ENCODE measurements at regions not wholly inside any gene's neighbourhood (a gene's known extent, or its start where the extent isn't known, plus 50 kb on each side); places are given as distances from the start of the nearest gene placed in this dataset.

DNA sequence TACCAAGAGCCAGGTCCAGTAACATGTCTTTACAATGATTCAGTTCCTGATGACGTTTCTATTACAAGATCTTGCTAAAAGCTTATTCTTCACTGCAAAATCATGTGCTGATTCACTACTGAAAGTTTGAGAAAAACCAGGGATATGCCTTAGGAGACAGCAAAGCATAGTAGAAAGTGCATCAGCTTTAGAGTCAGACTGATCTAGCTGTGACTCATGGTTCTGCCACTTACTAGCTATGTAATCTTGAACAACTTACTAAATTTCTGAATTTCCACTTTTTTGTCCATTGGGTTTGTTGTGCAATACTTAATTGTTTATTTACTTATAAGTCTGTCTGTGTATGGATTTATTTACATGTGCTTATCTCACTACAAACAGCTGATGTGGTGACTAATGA lies 198.5 kb upstream of the RSPO3 start:
- POLR2A ChIA-PET: no interaction called here
- no peaks in the 10 kb centered on the region for H3K4me1 Mint-ChIP-seq (ENCODE audit: low read depth)
- intact Hi-C loops (cut with micrococcal nuclease): no loop called here
- CTCF ChIA-PET: no interaction called here
- no peak for DNase-seq
- H3K9me3 Mint-ChIP-seq: no peaks in the 10 kb centered on the region
- H3K27me3 Mint-ChIP-seq: no peaks in the 10 kb centered on the region
- no peaks in the 10 kb centered on the region for H3K36me3 Mint-ChIP-seq
- H3K4me3 Mint-ChIP-seq: no peak overlapping the region
- no peak overlapping the region for H3K27ac Mint-ChIP-seq

DNA sequence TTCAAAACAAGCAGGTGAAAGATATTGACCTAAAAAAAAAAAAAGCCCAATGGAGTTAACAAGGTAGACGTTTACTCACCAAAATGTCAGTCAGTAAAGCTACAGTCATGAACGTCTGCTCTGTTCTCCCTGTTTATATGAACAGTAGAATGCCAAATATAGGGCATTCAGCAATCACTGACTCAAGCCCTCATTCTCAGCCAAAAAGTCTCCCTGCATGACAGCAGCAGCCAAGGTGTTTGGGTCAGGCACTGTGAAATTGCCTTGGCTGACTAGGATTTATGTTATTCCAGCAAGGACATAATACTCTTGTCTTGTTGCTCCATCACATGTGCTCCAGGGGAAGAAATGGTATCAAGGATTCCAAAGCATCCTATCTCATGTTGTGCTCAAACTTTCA lies 194.7 kb upstream of the RSPO3 start:
- Mint-ChIP-seq H3K27me3 (no peaks in the 10 kb centered on the region), H3K4me1 (ENCODE audit: low read depth) (no peaks in the 10 kb centered on the region), H3K9me3 (no peaks in the 10 kb centered on the region), H3K36me3 (no peaks in the 10 kb centered on the region), H3K4me3 (no peak overlapping the region), H3K27ac (no peak overlapping the region)
- CTCF ChIA-PET: no interaction called here
- DNase-seq: no peak
- intact Hi-C loops (cut with micrococcal nuclease): no loop called here
- POLR2A ChIA-PET: no interaction called here

DNA sequence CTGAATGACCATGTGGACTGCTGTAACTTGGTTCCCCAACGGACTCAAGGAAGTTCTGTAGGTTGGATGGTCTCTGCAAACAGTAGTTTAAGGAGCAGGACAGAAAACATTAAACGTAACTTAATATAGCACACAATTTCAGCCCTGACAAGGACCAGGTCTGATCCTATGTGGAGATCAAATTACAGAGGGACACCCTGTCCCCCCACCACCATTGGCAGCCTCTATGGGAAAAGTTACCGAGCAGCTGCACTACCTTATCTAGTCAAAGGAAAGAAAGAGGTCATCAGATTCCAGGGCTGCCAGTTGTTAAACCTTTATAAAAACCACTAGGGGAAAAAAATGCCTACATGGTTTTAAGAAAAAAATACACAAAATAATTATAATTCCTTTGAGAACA lies 191.5 kb upstream of the RSPO3 start:
- Mint-ChIP-seq H3K9me3 (no peaks in the 10 kb centered on the region), H3K27me3 (no peaks in the 10 kb centered on the region), H3K4me3 (no peak overlapping the region), H3K4me1 (ENCODE audit: low read depth) (no peaks in the 10 kb centered on the region), H3K36me3 (no peaks in the 10 kb centered on the region), H3K27ac (no peak overlapping the region)
- CTCF ChIA-PET: no interaction called here
- intact Hi-C loops (cut with micrococcal nuclease): no loop called here
- POLR2A ChIA-PET: no interaction called here
- DNase-seq: no peak

DNA sequence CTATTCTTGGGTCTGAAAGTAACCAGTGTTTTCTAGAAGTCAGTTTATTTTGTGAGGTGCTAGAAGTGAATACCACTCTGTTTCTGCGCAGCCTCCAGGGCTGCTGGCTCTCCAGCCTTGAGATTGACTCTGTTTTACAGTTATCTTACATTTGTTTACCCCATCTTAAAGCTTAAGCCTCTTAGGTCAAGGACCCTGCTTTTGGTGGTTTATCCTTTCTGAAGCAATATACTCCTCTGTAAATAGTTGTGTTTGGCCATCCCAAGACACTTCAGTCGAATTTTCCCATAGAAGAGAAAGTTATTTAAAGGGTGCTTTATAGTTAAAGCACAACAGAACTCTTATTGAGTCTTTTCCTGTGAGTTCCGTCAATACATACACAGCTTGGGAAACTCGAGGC lies 190.6 kb upstream of the RSPO3 start:
- H3K4me1 Mint-ChIP-seq (ENCODE audit: low read depth): no peaks in the 10 kb centered on the region
- ChIA-PET POLR2A (no interaction called here), CTCF (no interaction called here)

DNA sequence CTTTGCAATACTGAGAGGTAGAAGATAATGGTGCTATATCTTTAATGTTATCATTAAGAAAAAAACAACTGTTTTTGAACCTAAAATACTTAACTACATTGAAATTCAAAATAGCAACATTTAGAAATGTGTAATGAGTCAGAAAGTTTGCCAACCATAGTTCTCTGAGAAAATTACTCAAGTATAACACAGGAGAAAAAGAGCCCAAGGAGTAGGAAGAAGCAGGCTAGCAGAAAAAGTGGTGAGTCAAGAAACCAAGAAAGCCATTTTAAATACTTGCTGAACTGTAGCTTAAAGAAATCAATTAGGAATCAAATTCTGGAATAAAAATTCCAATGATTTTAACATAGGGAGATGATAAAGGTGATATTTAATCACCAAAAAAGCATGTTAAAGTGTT lies 181.0 kb upstream of the RSPO3 start:
- no peaks in the 10 kb centered on the region for H3K27me3 Mint-ChIP-seq
- no peak overlapping the region for H3K4me3 Mint-ChIP-seq
- ChIA-PET POLR2A (no interaction called here), CTCF (no interaction called here)
- DNase-seq: no peak
- no peaks in the 10 kb centered on the region for H3K36me3 Mint-ChIP-seq
- H3K9me3 Mint-ChIP-seq: no peaks in the 10 kb centered on the region
- H3K27ac Mint-ChIP-seq: no peak overlapping the region
- intact Hi-C loops (cut with micrococcal nuclease): no loop called here
- H3K4me1 Mint-ChIP-seq (ENCODE audit: low read depth): no peaks in the 10 kb centered on the region

More for the DNA sequence above, 190.6 kb upstream of the RSPO3 start:
- intact Hi-C loops (cut with micrococcal nuclease): no loop called here
- H3K27me3 Mint-ChIP-seq: no peaks in the 10 kb centered on the region
- no peaks in the 10 kb centered on the region for H3K9me3 Mint-ChIP-seq
- no peak overlapping the region for H3K4me3 Mint-ChIP-seq
- no peak for DNase-seq
- H3K27ac Mint-ChIP-seq: no peak overlapping the region
- H3K36me3 Mint-ChIP-seq: no peaks in the 10 kb centered on the region

DNA sequence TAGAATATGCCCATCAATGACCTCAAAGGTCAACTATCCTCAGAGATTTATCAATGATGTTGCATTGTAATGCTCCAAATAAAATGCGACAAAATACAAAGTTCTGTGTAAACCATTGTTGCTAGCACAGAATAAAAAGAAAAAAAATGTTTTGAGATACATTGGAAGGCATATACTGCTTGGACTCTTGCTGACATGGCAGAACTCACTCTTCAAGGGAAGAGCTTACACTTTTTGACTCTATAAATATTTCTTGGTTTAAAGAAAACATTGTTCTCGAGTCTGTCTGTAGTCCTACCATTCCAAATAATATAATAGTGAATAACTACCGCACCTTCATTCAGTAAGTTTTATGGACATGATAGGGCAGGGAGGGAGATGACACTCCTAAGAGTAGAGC lies 178.7 kb upstream of the RSPO3 start:
- H3K36me3 Mint-ChIP-seq: no peaks in the 10 kb centered on the region
- intact Hi-C loops (cut with micrococcal nuclease): no loop called here
- no peaks in the 10 kb centered on the region for H3K4me1 Mint-ChIP-seq (ENCODE audit: low read depth)
- H3K27ac Mint-ChIP-seq: no peak overlapping the region
- H3K9me3 Mint-ChIP-seq: no peaks in the 10 kb centered on the region
- H3K27me3 Mint-ChIP-seq: no peaks in the 10 kb centered on the region
- ChIA-PET POLR2A (no interaction called here), CTCF (no interaction called here)
- H3K4me3 Mint-ChIP-seq: no peak overlapping the region
- no peak for DNase-seq

DNA sequence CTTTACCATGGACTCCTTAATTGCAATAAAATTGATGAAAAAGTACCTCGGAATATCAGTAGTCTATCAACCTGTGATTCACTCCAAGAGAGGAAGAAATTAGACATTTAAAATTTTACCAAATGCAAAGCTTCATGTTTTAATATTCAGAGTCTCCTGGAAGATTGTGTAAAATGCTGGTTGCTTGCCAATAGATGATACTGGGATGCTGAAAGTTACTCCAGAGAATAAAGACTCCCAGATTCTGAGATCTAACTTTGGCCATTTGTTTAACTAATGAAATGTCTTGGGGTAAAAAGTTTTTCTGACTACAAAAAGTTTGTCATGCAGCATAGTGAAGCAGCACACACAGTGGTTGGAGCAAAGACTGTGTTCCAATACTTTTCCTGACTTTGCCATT lies 176.7 kb upstream of the RSPO3 start:
- Mint-ChIP-seq H3K36me3 (no peaks in the 10 kb centered on the region), H3K27ac (no peak overlapping the region), H3K4me3 (no peak overlapping the region), H3K27me3 (no peaks in the 10 kb centered on the region), H3K4me1 (ENCODE audit: low read depth) (no peaks in the 10 kb centered on the region), H3K9me3 (no peaks in the 10 kb centered on the region)
- intact Hi-C loops (cut with micrococcal nuclease): no loop called here
- CTCF ChIA-PET: no interaction called here
- no peak for DNase-seq
- POLR2A ChIA-PET: no interaction called here

DNA sequence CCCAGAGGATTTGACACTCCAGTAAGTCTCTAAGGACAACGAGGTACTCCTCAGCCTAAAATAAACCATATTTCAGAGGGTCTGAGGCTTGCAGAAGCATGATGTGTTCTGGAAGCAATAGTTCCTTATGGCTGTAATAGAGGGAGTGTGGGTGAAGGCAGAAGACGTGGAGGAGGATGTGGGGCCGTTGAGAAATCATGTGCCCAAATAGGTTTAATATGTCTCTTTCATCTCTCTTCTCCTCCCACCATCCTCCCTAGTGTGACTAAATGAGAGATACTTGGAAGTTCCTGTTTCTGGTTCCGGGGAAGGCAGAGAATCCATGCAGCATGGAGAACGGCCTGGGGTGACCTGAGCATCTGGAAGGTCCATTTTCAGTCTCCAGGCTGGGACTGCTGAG lies 174.0 kb upstream of the RSPO3 start:
- no peak for DNase-seq
- Mint-ChIP-seq H3K27ac (no peak overlapping the region), H3K27me3 (no peaks in the 10 kb centered on the region), H3K4me3 (no peak overlapping the region), H3K9me3 (no peaks in the 10 kb centered on the region), H3K4me1 (ENCODE audit: low read depth) (no peaks in the 10 kb centered on the region), H3K36me3 (no peaks in the 10 kb centered on the region)
- ChIA-PET CTCF (no interaction called here), POLR2A (no interaction called here)
- intact Hi-C loops (cut with micrococcal nuclease): no loop called here

DNA sequence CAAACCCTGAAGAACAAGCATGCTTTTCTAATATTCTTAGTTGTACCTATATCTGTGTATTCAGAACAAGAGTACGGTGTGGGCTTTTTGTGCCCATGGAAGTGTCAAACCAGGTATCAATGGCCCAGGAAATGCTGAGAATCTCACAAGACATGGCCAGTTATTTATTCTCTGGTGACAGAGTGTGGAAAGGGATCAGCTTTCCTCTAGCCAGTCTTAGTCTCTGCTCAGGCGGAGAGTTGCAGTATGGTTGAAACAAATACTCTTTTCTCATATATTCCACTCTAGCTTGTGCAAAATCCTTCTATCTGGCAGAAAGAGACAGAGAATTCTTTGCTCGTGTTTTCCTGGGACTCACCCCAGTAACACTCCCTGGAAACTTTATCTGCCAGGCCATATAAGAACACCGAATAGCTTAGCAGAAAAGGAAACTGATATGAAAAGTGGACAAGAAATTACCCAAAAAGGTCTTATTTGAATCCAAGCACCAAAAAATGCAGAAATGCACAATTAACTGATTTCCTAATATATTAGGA lies 173.3 kb upstream of the RSPO3 start:
- CTCF ChIA-PET: no interaction called here
- H3K27ac Mint-ChIP-seq: no peak overlapping the region
- intact Hi-C loops (cut with micrococcal nuclease): no loop called here

DNA sequence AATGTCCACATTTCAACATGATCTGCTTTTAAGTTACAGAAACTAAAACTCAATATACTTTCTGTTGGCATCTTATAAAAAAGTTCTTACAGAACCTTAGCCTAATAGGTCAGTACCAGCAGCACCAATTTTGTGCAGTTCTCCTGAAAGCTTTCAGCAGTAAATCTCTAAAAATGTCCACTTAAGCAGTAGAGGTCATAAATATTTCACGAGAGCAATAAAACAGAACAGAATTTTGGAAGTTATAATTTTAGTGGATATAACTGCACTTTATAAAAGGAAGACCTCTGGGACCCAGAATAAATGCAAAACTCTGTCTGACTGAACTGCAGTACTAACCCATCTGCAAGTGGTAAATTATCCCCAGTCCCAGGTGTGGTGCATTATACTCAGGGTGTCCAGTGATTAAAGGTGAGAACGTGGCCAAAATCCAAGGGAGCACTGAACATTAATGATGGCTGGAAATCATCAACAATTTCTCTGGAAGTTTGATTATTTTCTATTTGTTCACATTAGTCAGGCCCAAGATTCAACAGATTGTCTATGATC lies 172.6 kb upstream of the RSPO3 start:
- Mint-ChIP-seq H3K36me3 (no peaks in the 10 kb centered on the region), H3K27ac (no peak overlapping the region), H3K27me3 (no peaks in the 10 kb centered on the region), H3K4me3 (no peak overlapping the region), H3K9me3 (no peaks in the 10 kb centered on the region), H3K4me1 (ENCODE audit: low read depth) (no peaks in the 10 kb centered on the region)
- ChIA-PET CTCF (no interaction called here), POLR2A (no interaction called here)
- DNase-seq: no peak
- intact Hi-C loops (cut with micrococcal nuclease): no loop called here

More for the DNA sequence above, 173.3 kb upstream of the RSPO3 start:
- Mint-ChIP-seq H3K4me1 (ENCODE audit: low read depth) (no peaks in the 10 kb centered on the region), H3K4me3 (no peak overlapping the region), H3K9me3 (no peaks in the 10 kb centered on the region), H3K36me3 (no peaks in the 10 kb centered on the region), H3K27me3 (no peaks in the 10 kb centered on the region)
- POLR2A ChIA-PET: no interaction called here
- DNase-seq: no peak

DNA sequence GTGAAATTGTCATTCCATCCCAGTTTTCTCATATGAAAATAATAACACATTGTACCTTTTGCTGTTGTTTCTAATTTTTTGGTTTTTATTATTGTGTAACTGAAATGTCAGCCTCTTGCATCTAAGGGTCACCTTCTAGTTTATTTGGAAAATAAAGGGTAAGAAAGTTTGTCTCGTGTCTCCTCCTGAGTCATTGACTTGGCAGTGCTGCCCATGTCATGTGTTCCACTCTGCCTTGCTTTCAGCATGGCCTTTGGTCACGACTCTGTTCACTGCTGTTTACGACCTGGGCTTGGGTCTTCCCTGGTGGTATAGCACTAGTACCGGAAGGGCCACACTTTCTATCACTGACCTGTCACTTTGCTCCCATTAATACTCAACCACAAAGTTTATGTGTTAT lies 171.4 kb upstream of the RSPO3 start:
- intact Hi-C loops (cut with micrococcal nuclease): no loop called here
- H3K27me3 Mint-ChIP-seq: no peaks in the 10 kb centered on the region
- CTCF ChIA-PET: no interaction called here
- no peaks in the 10 kb centered on the region for H3K36me3 Mint-ChIP-seq
- H3K4me1 Mint-ChIP-seq (ENCODE audit: low read depth): no peaks in the 10 kb centered on the region
- POLR2A ChIA-PET: no interaction called here
- no peak overlapping the region for H3K4me3 Mint-ChIP-seq
- DNase-seq: no peak
- no peak overlapping the region for H3K27ac Mint-ChIP-seq
- no peaks in the 10 kb centered on the region for H3K9me3 Mint-ChIP-seq

DNA sequence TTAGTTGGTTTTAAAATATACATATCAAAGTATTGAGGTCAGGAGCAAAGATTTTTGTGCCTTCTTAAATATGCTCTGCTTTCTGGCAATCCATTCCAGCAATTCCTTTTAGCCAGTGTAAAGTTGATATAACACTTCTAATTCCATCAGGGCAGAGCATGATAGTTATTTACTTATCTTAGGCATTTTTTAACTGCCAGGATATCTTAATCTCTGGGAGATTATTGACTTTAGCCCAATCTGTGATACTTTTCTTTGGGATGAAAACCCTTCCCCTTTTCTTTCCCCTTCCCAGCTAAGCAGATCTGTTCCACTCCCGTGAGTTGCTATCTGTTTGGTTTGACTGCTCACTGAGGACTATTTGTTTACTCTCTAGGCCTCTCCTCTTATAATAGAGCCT lies 168.7 kb upstream of the RSPO3 start:
- CTCF ChIA-PET: no interaction called here
- H3K4me1 Mint-ChIP-seq (ENCODE audit: low read depth): no peaks in the 10 kb centered on the region
- H3K4me3 Mint-ChIP-seq: no peak overlapping the region
- POLR2A ChIA-PET: no interaction called here
- no peak overlapping the region for H3K27ac Mint-ChIP-seq
- no peak for DNase-seq
- H3K9me3 Mint-ChIP-seq: no peaks in the 10 kb centered on the region
- H3K36me3 Mint-ChIP-seq: no peaks in the 10 kb centered on the region
- intact Hi-C loops (cut with micrococcal nuclease): no loop called here
- no peaks in the 10 kb centered on the region for H3K27me3 Mint-ChIP-seq

DNA sequence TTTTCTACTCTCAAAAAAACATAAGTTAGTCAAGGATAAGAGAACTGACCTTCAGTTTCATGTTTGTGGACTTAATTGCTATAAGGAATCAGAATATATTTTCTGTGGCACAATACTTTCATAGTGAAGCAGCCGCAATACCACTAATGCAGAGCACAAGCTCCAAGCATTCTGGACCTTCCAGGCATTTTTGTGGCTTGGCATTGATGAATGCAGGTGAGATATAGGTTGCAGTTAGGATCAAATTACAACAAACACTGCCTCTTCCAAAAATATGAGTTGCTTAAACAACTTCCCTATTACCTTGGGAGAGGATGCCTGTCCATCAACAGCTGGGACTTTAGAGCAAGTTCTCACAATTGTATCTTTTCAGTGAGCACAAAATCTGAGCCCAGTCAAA lies 162.8 kb upstream of the RSPO3 start:
- CTCF ChIA-PET: no interaction called here
- H3K36me3 Mint-ChIP-seq: no peaks in the 10 kb centered on the region
- H3K27ac Mint-ChIP-seq: no peak overlapping the region
- POLR2A ChIA-PET: no interaction called here
- H3K27me3 Mint-ChIP-seq: no peaks in the 10 kb centered on the region
- intact Hi-C loops (cut with micrococcal nuclease): no loop called here
- H3K4me1 Mint-ChIP-seq (ENCODE audit: low read depth): no peaks in the 10 kb centered on the region
- H3K9me3 Mint-ChIP-seq: no peaks in the 10 kb centered on the region
- no peak for DNase-seq
- no peak overlapping the region for H3K4me3 Mint-ChIP-seq

DNA sequence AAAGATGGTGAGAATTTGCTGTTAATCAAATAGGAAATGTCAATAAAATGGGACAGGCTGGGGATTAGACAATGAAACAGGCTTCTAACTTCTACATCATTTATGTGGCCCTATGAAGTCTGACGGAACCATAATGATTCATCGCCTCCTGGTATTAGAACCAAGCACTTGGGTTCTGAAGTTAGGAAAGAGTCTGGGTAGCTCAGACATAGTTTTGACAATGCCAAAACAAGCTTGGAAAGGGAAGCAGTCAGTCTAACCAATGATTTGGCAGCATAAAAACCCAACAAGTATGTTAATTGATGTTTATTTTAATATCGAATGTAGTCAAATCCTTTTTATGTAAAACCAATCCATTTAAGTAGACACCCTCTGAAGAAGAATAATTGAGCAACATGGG lies 160.8 kb upstream of the RSPO3 start:
- Mint-ChIP-seq H3K36me3 (no peaks in the 10 kb centered on the region), H3K27me3 (no peaks in the 10 kb centered on the region), H3K9me3 (no peaks in the 10 kb centered on the region), H3K4me3 (no peak overlapping the region), H3K27ac (no peak overlapping the region), H3K4me1 (ENCODE audit: low read depth) (no peaks in the 10 kb centered on the region)
- ChIA-PET POLR2A (no interaction called here), CTCF (no interaction called here)
- DNase-seq: no peak
- intact Hi-C loops (cut with micrococcal nuclease): no loop called here
